Skeletal muscle satellite cell (primary cell): ENCODE measurements at regions not wholly inside any gene's neighbourhood (a gene's known extent, or its start where the extent isn't known, plus 50 kb on each side); places are given as distances from the start of the nearest gene placed in this dataset.

ENCODE experiments used
- H3K27me3 ChIP-seq: 2 replicates; pipeline ENCODE4 v1.7.0; 2013; ENCODE audit warnings: low read length; ENCODE audit not compliant: control insufficient read depth, insufficient read depth
- H3K36me3 ChIP-seq: 2 replicates; pipeline ENCODE4 v1.7.0; 2013; ENCODE audit warnings: mild to moderate bottlenecking, control low read depth, low read length; ENCODE audit not compliant: insufficient read depth
- H3K4me1 ChIP-seq: 2 replicates; pipeline ENCODE4 v1.7.0; 2013; ENCODE audit warnings: low read length; ENCODE audit not compliant: control insufficient read depth, insufficient read depth
- H3K4me2 ChIP-seq: 2 replicates; pipeline ENCODE4 v1.7.0; 2013; ENCODE audit warnings: mild to moderate bottlenecking, low read length
- H3K4me3 ChIP-seq: 2 replicates; pipeline ENCODE4 v1.7.0; 2013; ENCODE audit warnings: low read length
- H3K9ac ChIP-seq: 2 replicates; pipeline ENCODE4 v1.7.0; 2013; ENCODE audit warnings: mild to moderate bottlenecking, low read depth, low read length, moderate library complexity
- H3K9me3 ChIP-seq: replicated peaks from 2 replicates; pipeline ENCODE4 v1.7.0; 2013; ENCODE audit warnings: mild to moderate bottlenecking, control low read depth, low read length

DNA sequence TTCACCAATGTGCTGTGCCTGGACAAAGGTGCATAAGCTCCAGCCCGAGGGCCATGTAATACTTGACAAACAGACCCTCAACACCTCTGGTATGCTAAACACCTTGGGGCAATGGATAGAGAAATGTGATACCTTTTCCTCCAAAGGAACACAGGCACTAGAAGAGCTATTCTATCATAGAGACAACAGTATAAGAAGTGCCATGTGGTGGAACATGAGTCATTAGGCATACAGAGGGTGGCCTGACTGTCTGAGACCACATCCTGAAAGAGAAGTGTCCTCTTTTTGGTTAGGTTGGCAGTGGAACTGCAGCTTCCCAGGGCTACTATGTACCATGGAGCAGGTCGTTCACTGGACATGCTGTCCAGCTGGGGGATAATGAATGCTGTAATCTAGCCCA is 153.9 kb downstream of the INSIG2 start:
- Histone ChIP-seq H3K4me2 (no peak overlapping the region), H3K9me3 (no peaks in the 10 kb centered on the region), H3K9ac (no peak overlapping the region), H3K36me3 (no peaks in the 10 kb centered on the region), H3K4me1 (peaks cover 19% of the 10 kb centered on the region), H3K4me3 (no peak overlapping the region), H3K27me3 (no peaks in the 10 kb centered on the region)

DNA sequence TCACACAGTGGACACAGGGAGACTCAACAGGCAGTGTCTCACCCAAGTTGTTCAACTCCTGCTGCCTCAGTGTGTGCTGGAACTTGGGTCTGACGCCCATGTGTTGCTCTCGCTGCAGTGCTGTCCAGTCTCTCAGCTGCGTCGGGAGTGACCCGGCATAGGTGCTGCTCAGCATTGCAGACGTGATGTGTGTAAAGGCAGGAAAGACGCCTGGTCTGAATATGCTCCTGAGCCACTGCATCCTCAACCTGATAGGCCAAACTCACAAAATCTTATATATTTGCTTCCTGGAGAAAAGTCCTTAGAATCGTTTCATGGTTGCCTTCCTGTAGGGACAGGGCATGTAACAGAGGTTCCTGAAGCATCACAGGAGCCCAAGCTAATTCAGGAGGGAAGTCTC is 152.9 kb downstream of the INSIG2 start:
- Histone ChIP-seq H3K9me3 (no peaks in the 10 kb centered on the region), H3K4me1 (peaks cover 11% of the 10 kb centered on the region), H3K4me3 (no peak overlapping the region), H3K4me2 (no peak overlapping the region), H3K27me3 (no peaks in the 10 kb centered on the region), H3K9ac (no peak overlapping the region), H3K36me3 (no peaks in the 10 kb centered on the region)

DNA sequence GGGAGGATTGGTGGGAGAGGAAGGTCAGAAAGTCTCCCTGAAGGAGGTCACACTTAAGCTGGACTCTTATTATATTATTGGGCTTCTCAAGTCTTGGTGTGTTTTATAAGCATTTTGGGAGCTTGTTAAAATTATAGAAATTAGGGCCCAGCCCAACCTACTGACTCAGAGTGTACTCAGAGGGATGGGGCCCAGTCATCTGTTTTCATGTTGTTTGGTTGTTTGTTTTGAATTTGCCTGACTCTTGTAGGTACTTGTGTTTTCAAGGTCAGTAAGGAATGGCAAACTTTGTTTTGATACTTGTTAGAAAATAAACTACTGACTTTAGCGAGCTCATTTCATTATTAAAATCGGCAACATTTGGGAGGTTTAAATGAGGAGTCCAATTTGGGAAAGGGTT is 152.0 kb downstream of the INSIG2 start:
- Histone ChIP-seq H3K36me3 (no peaks in the 10 kb centered on the region), H3K27me3 (no peaks in the 10 kb centered on the region), H3K4me3 (no peak overlapping the region), H3K9ac (no peak overlapping the region), H3K4me1 (peaks cover 11% of the 10 kb centered on the region), H3K9me3 (no peaks in the 10 kb centered on the region), H3K4me2 (no peak overlapping the region)

DNA sequence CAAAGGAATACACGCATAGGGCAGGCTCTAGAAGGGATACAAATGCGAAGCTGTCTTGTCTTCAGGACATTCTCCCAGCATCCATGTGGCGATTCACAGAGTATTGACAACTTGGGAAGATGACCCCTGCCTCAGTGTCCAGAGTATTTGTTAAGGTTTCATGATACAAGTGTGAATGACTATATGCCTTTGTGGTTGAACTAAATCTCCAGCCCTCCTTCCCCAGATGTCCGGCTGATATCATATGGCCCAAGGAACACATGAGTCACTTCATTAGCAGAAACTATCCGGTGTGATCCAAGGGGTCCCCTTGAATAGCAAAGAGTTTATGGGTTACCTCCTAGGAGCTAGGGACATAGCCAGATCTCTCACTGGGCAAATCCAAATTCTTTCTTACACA is 151.0 kb downstream of the INSIG2 start:
- no peak overlapping the region for H3K4me2 ChIP-seq
- no peaks in the 10 kb centered on the region for H3K36me3 ChIP-seq
- H3K4me1 ChIP-seq = peaks cover 11% of the 10 kb centered on the region
- H3K9ac ChIP-seq = no peak overlapping the region
- H3K9me3 ChIP-seq = no peaks in the 10 kb centered on the region
- H3K27me3 ChIP-seq = no peaks in the 10 kb centered on the region
- no peak overlapping the region for H3K4me3 ChIP-seq

DNA sequence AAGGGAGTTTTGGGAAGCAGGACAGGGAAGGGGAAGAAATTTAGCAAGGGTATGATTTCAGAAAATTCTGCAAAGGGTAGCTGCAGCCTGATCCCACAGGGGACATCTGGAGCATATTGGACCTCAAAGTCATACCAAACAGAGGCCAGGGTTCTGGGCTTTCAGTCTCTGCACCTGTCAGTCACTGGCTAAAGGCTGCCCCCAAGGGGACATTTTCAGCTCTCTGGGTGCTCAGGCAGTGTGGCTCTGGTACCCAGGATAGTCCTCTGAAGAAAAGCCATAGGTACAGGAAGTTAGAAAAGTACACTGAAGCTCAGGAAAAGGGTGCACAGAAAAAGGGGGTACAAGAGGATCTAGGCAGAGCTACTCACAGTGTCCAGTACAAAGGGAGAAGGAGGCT is 149.2 kb downstream of the INSIG2 start:
- no peaks in the 10 kb centered on the region for H3K27me3 ChIP-seq
- no peaks in the 10 kb centered on the region for H3K9me3 ChIP-seq
- H3K36me3 ChIP-seq = no peaks in the 10 kb centered on the region
- H3K4me2 ChIP-seq = no peak overlapping the region
- H3K9ac ChIP-seq = no peak overlapping the region
- H3K4me3 ChIP-seq = no peak overlapping the region
- peaks cover 8% of the 10 kb centered on the region for H3K4me1 ChIP-seq

DNA sequence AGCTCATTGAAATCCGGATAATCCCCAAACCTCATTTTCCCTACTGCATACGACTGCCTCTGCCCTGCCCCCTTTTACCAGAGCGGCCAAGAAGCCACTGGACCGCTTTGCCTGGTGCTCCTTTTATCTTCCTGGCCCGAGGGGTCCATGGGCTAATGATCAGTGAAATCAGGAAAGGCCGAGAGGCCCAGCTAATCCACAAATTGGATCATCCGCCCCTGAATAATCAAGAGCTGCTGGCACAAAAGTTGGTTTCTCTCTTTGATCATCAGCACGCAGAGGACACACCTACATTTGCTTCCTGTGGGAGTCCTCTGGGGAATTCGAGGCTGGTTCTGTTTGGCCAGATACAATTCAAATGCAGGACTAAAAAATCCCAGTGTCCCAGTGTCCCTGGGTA is 144.5 kb downstream of the INSIG2 start:
- H3K4me2 ChIP-seq = no peak overlapping the region
- no peak overlapping the region for H3K4me3 ChIP-seq
- no peaks in the 10 kb centered on the region for H3K27me3 ChIP-seq
- H3K9me3 ChIP-seq = no peaks in the 10 kb centered on the region
- no peaks in the 10 kb centered on the region for H3K36me3 ChIP-seq
- peaks cover 3% of the 10 kb centered on the region for H3K4me1 ChIP-seq
- H3K9ac ChIP-seq = no peak overlapping the region

DNA sequence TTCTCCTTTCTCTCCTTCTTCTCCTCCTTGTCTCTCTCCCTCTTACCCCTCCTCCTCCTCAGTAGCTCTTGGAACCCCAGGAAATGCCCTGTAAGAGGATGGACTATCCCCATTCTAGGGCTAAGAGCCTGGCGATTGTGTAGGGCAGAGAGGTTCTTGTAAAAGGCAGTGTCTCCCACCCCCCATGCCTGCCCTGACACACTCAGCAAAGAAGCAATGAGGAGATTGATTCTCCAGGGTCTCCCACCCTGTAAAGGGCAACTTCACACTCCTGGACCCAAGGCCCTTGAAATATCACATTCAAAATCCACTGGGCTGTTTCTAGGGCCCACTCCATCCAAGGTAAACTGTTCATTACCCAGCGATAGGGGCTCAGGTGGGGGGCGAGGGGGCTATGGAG is 144.1 kb downstream of the INSIG2 start:
- Histone ChIP-seq H3K36me3 (no peaks in the 10 kb centered on the region), H3K27me3 (no peaks in the 10 kb centered on the region), H3K9me3 (no peaks in the 10 kb centered on the region), H3K4me2 (no peak overlapping the region), H3K4me1 (peaks cover 7% of the 10 kb centered on the region), H3K4me3 (no peak overlapping the region), H3K9ac (no peak overlapping the region)

DNA sequence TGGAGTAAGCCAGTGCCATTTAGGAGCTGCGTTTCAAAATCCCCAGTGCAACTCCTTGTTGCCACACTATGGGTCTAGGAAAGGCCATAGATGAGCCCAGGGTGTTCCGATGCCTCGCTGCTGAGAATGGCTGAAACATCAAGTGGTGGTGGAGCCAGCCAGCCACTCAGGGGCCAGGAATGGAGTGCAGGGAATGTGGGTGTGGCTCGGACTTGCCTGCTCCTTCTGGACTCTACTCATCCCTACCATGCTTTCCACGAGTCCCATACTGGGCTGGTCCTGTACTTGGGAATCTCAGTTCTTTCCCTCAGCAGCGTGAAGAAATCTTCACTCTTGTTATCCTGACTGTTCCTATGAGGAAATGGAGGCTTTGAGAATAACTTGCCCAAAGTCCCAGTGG is 143.5 kb downstream of the INSIG2 start:
- Histone ChIP-seq H3K9ac (no peak overlapping the region), H3K4me3 (no peak overlapping the region), H3K36me3 (no peaks in the 10 kb centered on the region), H3K4me2 (no peak overlapping the region), H3K4me1 (peaks cover 8% of the 10 kb centered on the region), H3K9me3 (no peaks in the 10 kb centered on the region), H3K27me3 (no peaks in the 10 kb centered on the region)

DNA sequence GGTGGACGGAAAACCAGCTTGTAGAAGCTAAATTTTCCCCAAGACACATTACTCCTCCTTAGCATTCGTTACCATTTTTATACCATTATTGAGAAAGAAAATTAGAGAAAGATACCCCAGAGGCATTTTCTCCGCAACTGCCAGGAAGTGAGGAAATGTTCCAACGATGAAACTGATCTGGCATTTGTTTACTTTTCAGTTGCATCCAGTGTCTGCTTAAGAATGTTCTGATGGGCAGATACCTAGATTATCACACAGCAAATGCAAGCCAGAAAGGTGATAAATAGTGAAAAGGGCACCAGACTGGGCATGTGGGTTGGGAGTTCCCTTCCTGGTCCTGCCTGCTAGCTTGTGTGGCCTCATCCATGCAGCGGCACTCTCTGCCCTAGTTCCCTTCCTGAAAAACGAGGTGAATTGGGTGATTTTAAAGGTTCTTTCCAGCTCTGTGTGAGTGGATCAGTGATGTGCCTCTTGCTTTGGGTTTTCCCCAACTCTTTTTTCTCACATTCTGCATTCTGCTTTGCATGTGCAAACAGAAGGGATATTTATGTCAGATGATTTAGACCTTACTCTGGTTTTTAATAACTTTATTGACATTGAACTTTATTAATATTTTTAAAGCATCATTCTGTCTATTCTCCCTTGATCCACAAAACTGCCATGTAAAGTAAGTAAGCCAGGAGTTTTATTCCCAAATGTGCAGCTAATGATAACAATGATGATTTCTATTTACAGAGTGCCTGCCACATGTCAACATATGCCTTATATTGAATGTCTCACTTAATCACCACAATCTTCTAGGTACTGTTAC is 139.6 kb downstream of the INSIG2 start:
- H3K36me3 ChIP-seq = no peaks in the 10 kb centered on the region
- no peaks in the 10 kb centered on the region for H3K27me3 ChIP-seq
- peak overlapping the region; percentile 19 for H3K4me2 ChIP-seq
- no peak overlapping the region for H3K4me3 ChIP-seq
- H3K9me3 ChIP-seq = no peaks in the 10 kb centered on the region
- H3K4me1 ChIP-seq = peaks cover 21% of the 10 kb centered on the region
- no peak overlapping the region for H3K9ac ChIP-seq

DNA sequence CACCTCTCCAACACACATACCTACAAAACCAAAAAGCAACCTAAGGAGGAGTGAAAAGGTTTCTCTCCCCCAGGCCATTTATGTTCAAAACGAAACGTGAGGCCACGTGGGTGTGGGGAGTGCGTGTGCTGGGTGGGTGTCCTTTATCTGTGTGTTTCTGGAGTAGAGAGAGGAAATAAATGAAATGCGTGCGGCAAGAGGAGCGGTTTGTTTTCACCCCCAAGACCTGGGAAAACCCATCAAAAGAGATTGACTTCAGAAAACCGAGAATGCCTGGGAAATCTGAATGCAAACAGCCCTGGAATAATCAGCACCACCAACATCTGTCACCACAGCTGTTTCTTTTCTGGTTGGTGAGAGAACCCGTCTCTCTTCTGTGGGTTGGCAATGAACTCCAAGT is 137.4 kb downstream of the INSIG2 start:
- H3K9me3 ChIP-seq = no peaks in the 10 kb centered on the region
- no peak overlapping the region for H3K4me3 ChIP-seq
- peaks cover 29% of the 10 kb centered on the region for H3K4me1 ChIP-seq
- no peaks in the 10 kb centered on the region for H3K36me3 ChIP-seq
- no peaks in the 10 kb centered on the region for H3K27me3 ChIP-seq
- no peak overlapping the region for H3K4me2 ChIP-seq
- H3K9ac ChIP-seq = peak overlapping the region; percentile 92

DNA sequence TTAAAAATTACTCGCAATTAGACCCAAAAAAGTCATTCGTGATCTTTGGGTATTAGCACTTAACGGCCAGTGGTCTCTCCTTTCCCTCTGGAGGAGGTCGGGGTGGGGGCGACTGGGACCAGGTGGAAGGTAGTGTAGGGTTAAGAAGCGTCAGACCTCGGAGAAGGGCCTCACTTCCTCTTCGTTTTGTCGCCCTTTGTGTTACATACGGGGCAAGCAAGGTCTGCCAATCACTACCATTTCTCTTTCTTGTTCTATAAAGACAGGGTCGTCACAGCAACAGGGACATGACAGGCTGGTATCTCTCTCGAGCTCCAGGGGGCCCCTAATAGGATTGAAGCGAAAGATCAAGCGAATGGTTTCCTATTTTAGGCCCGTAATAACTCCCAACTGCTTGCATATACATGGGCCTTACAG is 136.6 kb downstream of the INSIG2 start:
- Histone ChIP-seq H3K4me2 (peak overlapping the region; percentile 92), H3K36me3 (no peaks in the 10 kb centered on the region), H3K4me1 (peaks cover 29% of the 10 kb centered on the region), H3K27me3 (no peaks in the 10 kb centered on the region), H3K9ac (peak overlapping the region; percentile 92), H3K9me3 (no peaks in the 10 kb centered on the region), H3K4me3 (peak overlapping the region; percentile 72)
